RWPE2 (cell line): ENCODE measurements at regions not wholly inside any gene's neighbourhood (a gene's known extent, or its start where the extent isn't known, plus 50 kb on each side); places are given as distances from the start of the nearest gene placed in this dataset.
A peak's percentile ranks its signal among the peaks of the same experiment; 100 is the strongest.

Source experiments
- ATAC-seq: fragments of 200-7000 bp; cut with Tn5 transposase; 3 replicates; pipeline ENCODE4 v1.9.1; 2021; ENCODE audit warnings: low read depth
- DNase-seq: peaks from one replicate; pipeline ENCODE4 v3.0.0-alpha.2; 2020; ENCODE audit warnings: low spot score
- H3K27ac ChIP-seq: fragments of 450-650 bp; 2 replicates; pipeline ENCODE4 v1.5.1; 2017; ENCODE audit warnings: mild to moderate bottlenecking; ENCODE audit not compliant: poor library complexity, severe bottlenecking
- H3K27me3 ChIP-seq: fragments of 250-450 bp; sonication (Bioruptor Pico); 2 replicates; pipeline ENCODE4 v1.5.1; 2021; ENCODE audit warnings: mild to moderate bottlenecking, moderate library complexity; ENCODE audit not compliant: insufficient read depth, poor library complexity, severe bottlenecking
- H3K36me3 ChIP-seq: fragments of 250-450 bp; sonication (Bioruptor Pico); 2 replicates; pipeline ENCODE4 v1.5.1; 2020; ENCODE audit warnings: low read depth, mild to moderate bottlenecking, moderate library complexity
- H3K4me1 ChIP-seq: fragments of 250-450 bp; sonication (Bioruptor Pico); 2 replicates; pipeline ENCODE4 v1.5.1; 2021; ENCODE audit warnings: mild to moderate bottlenecking, moderate library complexity; ENCODE audit not compliant: insufficient read depth, poor library complexity, severe bottlenecking
- H3K4me3 ChIP-seq: fragments of 250-450 bp; sonication (Bioruptor Pico); 2 replicates; pipeline ENCODE4 v1.5.1; 2021; ENCODE audit warnings: mild to moderate bottlenecking, moderate library complexity; ENCODE audit not compliant: severe bottlenecking
- H3K9me3 ChIP-seq: fragments of 250-450 bp; sonication (Bioruptor Pico); 2 replicates; pipeline ENCODE4 v1.5.1; 2021; ENCODE audit warnings: mild to moderate bottlenecking, moderate library complexity; ENCODE audit not compliant: severe bottlenecking
- CTCF ChIP-seq: fragments of 450-650 bp; IDR thresholded peaks from one replicate; pipeline ENCODE4 v1.5.1; 2017; ENCODE audit warnings: mild to moderate bottlenecking, moderate library complexity; ENCODE audit not compliant: poor library complexity, severe bottlenecking

GRCh38 chr2:71877636-71878035 is 270.0 kb downstream of the CYP26B1 start:
- no peak overlapping the region for H3K27ac ChIP-seq
- ATAC-seq (no peak), DNase-seq (no peak)
- H3K4me3 ChIP-seq, result no peak overlapping the region
- no peaks in the 10 kb centered on the region for H3K27me3 ChIP-seq
- TF ChIP-seq CTCF, result no peak
- no peaks in the 10 kb centered on the region for H3K36me3 ChIP-seq
- H3K4me1 ChIP-seq, result peaks cover 17% of the 10 kb centered on the region
- H3K9me3 ChIP-seq, result no peaks in the 10 kb centered on the region

- no peak overlapping the region for H3K27ac ChIP-seq
- no peaks in the 10 kb centered on the region for H3K27me3 ChIP-seq
- H3K4me3 ChIP-seq, result no peak overlapping the region
- no peaks in the 10 kb centered on the region for H3K9me3 ChIP-seq
- no peak for ATAC-seq
- no peak for DNase-seq
- H3K36me3 ChIP-seq, result no peaks in the 10 kb centered on the region
- H3K4me1 ChIP-seq, result peaks cover 15% of the 10 kb centered on the region
- TF ChIP-seq CTCF, result no peak
Measured at GRCh38 chr2:71876542-71877451, 270.9 kb downstream of the CYP26B1 start.

GRCh38 chr2:71872466-71873051 is 275.1 kb downstream of the CYP26B1 start:
- Histone ChIP-seq H3K27me3 (no peaks in the 10 kb centered on the region), H3K27ac (no peak overlapping the region), H3K4me1 (no peaks in the 10 kb centered on the region), H3K9me3 (no peaks in the 10 kb centered on the region), H3K36me3 (no peaks in the 10 kb centered on the region), H3K4me3 (no peak overlapping the region)
- DNase-seq (no peak), ATAC-seq (no peak)
- TF ChIP-seq CTCF, result no peak

- H3K4me3 ChIP-seq, result no peak overlapping the region
- no peaks in the 10 kb centered on the region for H3K4me1 ChIP-seq
- TF ChIP-seq CTCF, result no peak
- H3K27ac ChIP-seq, result no peak overlapping the region
- no peaks in the 10 kb centered on the region for H3K36me3 ChIP-seq
- H3K27me3 ChIP-seq, result no peaks in the 10 kb centered on the region
- no peak for DNase-seq
- no peaks in the 10 kb centered on the region for H3K9me3 ChIP-seq
- ATAC-seq, result peak; percentile 27; the same call in 2 of the 3 replicates
Measured at GRCh38 chr2:71865391-71865965, 282.2 kb downstream of the CYP26B1 start.
